Activated T-helper 2 cell treated with anti-CD3 and anti-CD28 coated beads, Interferon-gamma antibody, Interleukin-2, Interleukin-4, amounts not matched to agents 10 μg/mL and 5 μg/mL and 100 μg/mL, durations not matched to agents 14 hours and 24 hours and 36 hours (primary cell): ENCODE measurements at regions not wholly inside any gene's neighbourhood (a gene's known extent, or its start where the extent isn't known, plus 50 kb on each side); places are given as distances from the start of the nearest gene placed in this dataset.

Experiments
- DNase-seq: peaks from one replicate; pipeline ENCODE4 v3.0.0; 2021; ENCODE audit warnings: low spot score
- H3K27ac Mint-ChIP-seq: one replicate; pipeline ENCODE4 v1.8.0; 2021; ENCODE audit warnings: mixed read lengths
- H3K27me3 Mint-ChIP-seq: one replicate; pipeline ENCODE4 v1.8.0; 2021; ENCODE audit warnings: low read depth, mixed read lengths
- H3K36me3 Mint-ChIP-seq: one replicate; pipeline ENCODE4 v1.8.0; 2021; ENCODE audit warnings: low read depth, mixed read lengths
- H3K4me1 Mint-ChIP-seq: one replicate; pipeline ENCODE4 v1.8.0; 2021; ENCODE audit warnings: low read depth, mixed read lengths
- H3K4me3 Mint-ChIP-seq: one replicate; pipeline ENCODE4 v1.8.0; 2021; ENCODE audit warnings: low read depth, mild to moderate bottlenecking, moderate library complexity, mixed read lengths
- H3K9me3 Mint-ChIP-seq: one replicate; pipeline ENCODE4 v1.8.0; 2021; ENCODE audit warnings: mixed read lengths
- intact Hi-C: fragments of 100-400 bp; cut with micrococcal nuclease; formaldehyde crosslinking; loops from one replicate; pipeline ENCODE4 v1.15.1; 2023

- no peaks in the 10 kb centered on the region for H3K4me1 Mint-ChIP-seq
- DNase-seq: no peak
- no peak overlapping the region for H3K27ac Mint-ChIP-seq
- H3K27me3 Mint-ChIP-seq: no peaks in the 10 kb centered on the region
- H3K9me3 Mint-ChIP-seq: peaks cover 11% of the 10 kb centered on the region
- H3K4me3 Mint-ChIP-seq: no peak overlapping the region
- H3K36me3 Mint-ChIP-seq: no peaks in the 10 kb centered on the region
- intact Hi-C loops: no loop called here
These were observed 460.8 kb downstream of the MTRR start for GRCh38 chr5:8329773-8330172.

- Mint-ChIP-seq H3K9me3 (peaks cover 11% of the 10 kb centered on the region), H3K27ac (no peak overlapping the region), H3K4me3 (no peak overlapping the region), H3K36me3 (no peaks in the 10 kb centered on the region), H3K4me1 (no peaks in the 10 kb centered on the region), H3K27me3 (no peaks in the 10 kb centered on the region)
- no peak for DNase-seq
- intact Hi-C loops: no loop called here
These were observed 463.9 kb downstream of the MTRR start for GRCh38 chr5:8332666-8333445.

GRCh38 chr5:8333485-8333884, 464.5 kb downstream of the MTRR start:
- Mint-ChIP-seq H3K27me3 (no peaks in the 10 kb centered on the region), H3K27ac (no peak overlapping the region), H3K9me3 (peaks cover 8% of the 10 kb centered on the region), H3K4me1 (no peaks in the 10 kb centered on the region), H3K36me3 (no peaks in the 10 kb centered on the region), H3K4me3 (no peak overlapping the region)
- intact Hi-C loops: no loop called here
- no peak for DNase-seq

GRCh38 chr5:8333977-8334376, 465.0 kb downstream of the MTRR start:
- H3K36me3 Mint-ChIP-seq: no peaks in the 10 kb centered on the region
- intact Hi-C loops: no loop called here

GRCh38 chr5:8340261-8340660, 471.3 kb downstream of the MTRR start:
- DNase-seq: no peak
- intact Hi-C loops: no loop called here
- Mint-ChIP-seq H3K27me3 (no peaks in the 10 kb centered on the region), H3K36me3 (no peaks in the 10 kb centered on the region), H3K27ac (no peak overlapping the region), H3K4me3 (no peak overlapping the region), H3K4me1 (no peaks in the 10 kb centered on the region), H3K9me3 (peaks cover 4% of the 10 kb centered on the region)

More at GRCh38 chr5:8333977-8334376, 465.0 kb downstream of the MTRR start:
- Mint-ChIP-seq H3K4me1 (no peaks in the 10 kb centered on the region), H3K27ac (no peak overlapping the region), H3K4me3 (no peak overlapping the region), H3K27me3 (no peaks in the 10 kb centered on the region), H3K9me3 (peaks cover 8% of the 10 kb centered on the region)
- DNase-seq: no peak

GRCh38 chr5:8340739-8341344, 471.9 kb downstream of the MTRR start:
- Mint-ChIP-seq H3K9me3 (peaks cover 7% of the 10 kb centered on the region), H3K27me3 (no peaks in the 10 kb centered on the region), H3K4me1 (no peaks in the 10 kb centered on the region), H3K36me3 (no peaks in the 10 kb centered on the region), H3K4me3 (no peak overlapping the region), H3K27ac (no peak overlapping the region)
- DNase-seq: no peak
- intact Hi-C loops: no loop called here

GRCh38 chr5:8341406-8341805, 472.5 kb downstream of the MTRR start:
- H3K27ac Mint-ChIP-seq: no peak overlapping the region
- H3K9me3 Mint-ChIP-seq: peaks cover 7% of the 10 kb centered on the region
- intact Hi-C loops: no loop called here
- H3K4me1 Mint-ChIP-seq: no peaks in the 10 kb centered on the region
- no peaks in the 10 kb centered on the region for H3K36me3 Mint-ChIP-seq
- no peak overlapping the region for H3K4me3 Mint-ChIP-seq
- no peak for DNase-seq
- no peaks in the 10 kb centered on the region for H3K27me3 Mint-ChIP-seq

- H3K27me3 Mint-ChIP-seq: no peaks in the 10 kb centered on the region
- intact Hi-C loops: no loop called here
- H3K4me1 Mint-ChIP-seq: no peaks in the 10 kb centered on the region
- no peaks in the 10 kb centered on the region for H3K36me3 Mint-ChIP-seq
- H3K9me3 Mint-ChIP-seq: peaks cover 13% of the 10 kb centered on the region
- H3K4me3 Mint-ChIP-seq: no peak overlapping the region
- no peak for DNase-seq
- H3K27ac Mint-ChIP-seq: no peak overlapping the region
These were observed 479.0 kb downstream of the MTRR start for GRCh38 chr5:8347984-8348383.

- intact Hi-C loops: no loop called here
- no peaks in the 10 kb centered on the region for H3K27me3 Mint-ChIP-seq
- peaks cover 15% of the 10 kb centered on the region for H3K9me3 Mint-ChIP-seq
- H3K36me3 Mint-ChIP-seq: no peaks in the 10 kb centered on the region
- no peaks in the 10 kb centered on the region for H3K4me1 Mint-ChIP-seq
- no peak for DNase-seq
- no peak overlapping the region for H3K4me3 Mint-ChIP-seq
- H3K27ac Mint-ChIP-seq: no peak overlapping the region
These were observed 480.9 kb downstream of the MTRR start for GRCh38 chr5:8349855-8350254.

GRCh38 chr5:8350644-8351339, 481.8 kb downstream of the MTRR start:
- no peak overlapping the region for H3K4me3 Mint-ChIP-seq
- intact Hi-C loops: no loop called here
- no peaks in the 10 kb centered on the region for H3K27me3 Mint-ChIP-seq

GRCh38 chr5:8355981-8356380, 487.0 kb downstream of the MTRR start:
- no peak for DNase-seq
- H3K4me1 Mint-ChIP-seq: no peaks in the 10 kb centered on the region
- H3K27me3 Mint-ChIP-seq: no peaks in the 10 kb centered on the region
- H3K4me3 Mint-ChIP-seq: no peak overlapping the region
- H3K27ac Mint-ChIP-seq: no peak overlapping the region
- peaks cover 3% of the 10 kb centered on the region for H3K9me3 Mint-ChIP-seq
- H3K36me3 Mint-ChIP-seq: no peaks in the 10 kb centered on the region
- intact Hi-C loops: no loop called here

More at GRCh38 chr5:8350644-8351339, 481.8 kb downstream of the MTRR start:
- no peak for DNase-seq
- H3K36me3 Mint-ChIP-seq: no peaks in the 10 kb centered on the region
- peaks cover 7% of the 10 kb centered on the region for H3K9me3 Mint-ChIP-seq
- H3K27ac Mint-ChIP-seq: no peak overlapping the region
- no peaks in the 10 kb centered on the region for H3K4me1 Mint-ChIP-seq

- H3K27ac Mint-ChIP-seq: no peak overlapping the region
- H3K36me3 Mint-ChIP-seq: no peaks in the 10 kb centered on the region
- no peak for DNase-seq
- no peaks in the 10 kb centered on the region for H3K27me3 Mint-ChIP-seq
- no peaks in the 10 kb centered on the region for H3K4me1 Mint-ChIP-seq
- H3K9me3 Mint-ChIP-seq: no peaks in the 10 kb centered on the region
- no peak overlapping the region for H3K4me3 Mint-ChIP-seq
- intact Hi-C loops: no loop called here
These were observed 491.1 kb downstream of the MTRR start for GRCh38 chr5:8360012-8360411.

- H3K4me1 Mint-ChIP-seq: no peaks in the 10 kb centered on the region
- H3K4me3 Mint-ChIP-seq: no peak overlapping the region
- no peaks in the 10 kb centered on the region for H3K27me3 Mint-ChIP-seq
- H3K36me3 Mint-ChIP-seq: no peaks in the 10 kb centered on the region
- H3K9me3 Mint-ChIP-seq: no peaks in the 10 kb centered on the region
- DNase-seq: no peak
- intact Hi-C loops: no loop called here
- H3K27ac Mint-ChIP-seq: no peak overlapping the region
These were observed 493.5 kb downstream of the MTRR start for GRCh38 chr5:8362495-8362894.
